ENCODE measurements at regions not wholly inside any gene's neighbourhood (a gene's known extent, or its start where the extent isn't known, plus 50 kb on each side); places are given as distances from the start of the nearest gene placed in this dataset.

DNA sequence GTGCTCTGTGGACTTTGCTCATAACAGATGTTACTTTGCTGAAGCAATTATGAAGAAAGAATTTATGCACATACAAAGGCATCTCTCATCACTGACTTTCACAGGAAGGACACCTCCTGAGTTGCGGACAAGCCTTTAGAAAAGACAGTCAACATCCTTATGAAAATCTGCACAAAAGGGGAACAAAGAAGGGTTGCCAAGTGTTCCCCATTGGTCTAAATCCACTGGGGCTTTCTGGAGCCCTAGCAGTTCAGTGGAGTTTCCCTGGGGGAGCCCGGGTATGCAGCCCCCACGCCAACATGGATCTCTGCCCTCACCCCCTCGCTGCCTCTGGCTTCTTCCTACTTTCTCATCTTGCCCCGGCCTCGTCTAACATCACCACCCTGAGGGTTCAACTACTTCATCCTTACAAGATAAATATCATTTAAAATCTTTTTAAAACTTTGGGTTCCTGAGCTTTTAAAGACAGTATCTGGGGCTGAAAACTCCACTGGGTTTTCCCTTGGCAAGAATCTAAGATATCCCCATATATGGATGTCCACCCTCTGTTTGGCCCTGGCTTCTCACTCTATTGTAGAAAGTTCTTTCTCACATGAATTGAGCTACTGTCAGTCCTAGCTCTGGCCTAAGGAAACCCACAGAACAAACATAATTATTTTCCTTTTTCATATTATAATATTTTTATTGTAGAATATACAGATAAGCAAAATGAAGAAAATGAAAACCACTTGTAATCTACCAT is 207.9 kb upstream of the RGMA start:
- TF ChIP-seq, protein P1, sequence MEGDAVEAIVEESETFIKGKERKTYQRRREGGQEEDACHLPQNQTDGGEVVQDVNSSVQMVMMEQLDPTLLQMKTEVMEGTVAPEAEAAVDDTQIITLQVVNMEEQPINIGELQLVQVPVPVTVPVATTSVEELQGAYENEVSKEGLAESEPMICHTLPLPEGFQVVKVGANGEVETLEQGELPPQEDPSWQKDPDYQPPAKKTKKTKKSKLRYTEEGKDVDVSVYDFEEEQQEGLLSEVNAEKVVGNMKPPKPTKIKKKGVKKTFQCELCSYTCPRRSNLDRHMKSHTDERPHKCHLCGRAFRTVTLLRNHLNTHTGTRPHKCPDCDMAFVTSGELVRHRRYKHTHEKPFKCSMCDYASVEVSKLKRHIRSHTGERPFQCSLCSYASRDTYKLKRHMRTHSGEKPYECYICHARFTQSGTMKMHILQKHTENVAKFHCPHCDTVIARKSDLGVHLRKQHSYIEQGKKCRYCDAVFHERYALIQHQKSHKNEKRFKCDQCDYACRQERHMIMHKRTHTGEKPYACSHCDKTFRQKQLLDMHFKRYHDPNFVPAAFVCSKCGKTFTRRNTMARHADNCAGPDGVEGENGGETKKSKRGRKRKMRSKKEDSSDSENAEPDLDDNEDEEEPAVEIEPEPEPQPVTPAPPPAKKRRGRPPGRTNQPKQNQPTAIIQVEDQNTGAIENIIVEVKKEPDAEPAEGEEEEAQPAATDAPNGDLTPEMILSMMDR (IDR thresholded peaks at IDR 0.05 in 2 of 3, conservative IDR thresholded peaks at IDR 0.05 in 1 of 3; ENCODE audit: borderline replicate concordance in 1 of 3, insufficient read depth in 1 of 3, low read depth in 2 of 3, low read length in 2 of 3), result no peak
- TF ChIP-seq, protein P2, sequence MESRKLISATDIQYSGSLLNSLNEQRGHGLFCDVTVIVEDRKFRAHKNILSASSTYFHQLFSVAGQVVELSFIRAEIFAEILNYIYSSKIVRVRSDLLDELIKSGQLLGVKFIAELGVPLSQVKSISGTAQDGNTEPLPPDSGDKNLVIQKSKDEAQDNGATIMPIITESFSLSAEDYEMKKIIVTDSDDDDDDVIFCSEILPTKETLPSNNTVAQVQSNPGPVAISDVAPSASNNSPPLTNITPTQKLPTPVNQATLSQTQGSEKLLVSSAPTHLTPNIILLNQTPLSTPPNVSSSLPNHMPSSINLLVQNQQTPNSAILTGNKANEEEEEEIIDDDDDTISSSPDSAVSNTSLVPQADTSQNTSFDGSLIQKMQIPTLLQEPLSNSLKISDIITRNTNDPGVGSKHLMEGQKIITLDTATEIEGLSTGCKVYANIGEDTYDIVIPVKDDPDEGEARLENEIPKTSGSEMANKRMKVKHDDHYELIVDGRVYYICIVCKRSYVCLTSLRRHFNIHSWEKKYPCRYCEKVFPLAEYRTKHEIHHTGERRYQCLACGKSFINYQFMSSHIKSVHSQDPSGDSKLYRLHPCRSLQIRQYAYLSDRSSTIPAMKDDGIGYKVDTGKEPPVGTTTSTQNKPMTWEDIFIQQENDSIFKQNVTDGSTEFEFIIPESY (IDR thresholded peaks at IDR 0.05; ENCODE audit: extremely low read depth, insufficient replicate concordance, low read length), result no peak
- TF ChIP-seq POLR2A (IDR thresholded peaks at IDR 0.05; ENCODE audit: borderline replicate concordance, extremely low read depth, insufficient read depth, insufficient read length), result no peak
- TF ChIP-seq EZH2 (IDR thresholded peaks at IDR 0.05), result no peak
